ENCODE measurements at regions not wholly inside any gene's neighbourhood (a gene's known extent, or its start where the extent isn't known, plus 50 kb on each side); places are given as distances from the start of the nearest gene placed in this dataset.

DNA sequence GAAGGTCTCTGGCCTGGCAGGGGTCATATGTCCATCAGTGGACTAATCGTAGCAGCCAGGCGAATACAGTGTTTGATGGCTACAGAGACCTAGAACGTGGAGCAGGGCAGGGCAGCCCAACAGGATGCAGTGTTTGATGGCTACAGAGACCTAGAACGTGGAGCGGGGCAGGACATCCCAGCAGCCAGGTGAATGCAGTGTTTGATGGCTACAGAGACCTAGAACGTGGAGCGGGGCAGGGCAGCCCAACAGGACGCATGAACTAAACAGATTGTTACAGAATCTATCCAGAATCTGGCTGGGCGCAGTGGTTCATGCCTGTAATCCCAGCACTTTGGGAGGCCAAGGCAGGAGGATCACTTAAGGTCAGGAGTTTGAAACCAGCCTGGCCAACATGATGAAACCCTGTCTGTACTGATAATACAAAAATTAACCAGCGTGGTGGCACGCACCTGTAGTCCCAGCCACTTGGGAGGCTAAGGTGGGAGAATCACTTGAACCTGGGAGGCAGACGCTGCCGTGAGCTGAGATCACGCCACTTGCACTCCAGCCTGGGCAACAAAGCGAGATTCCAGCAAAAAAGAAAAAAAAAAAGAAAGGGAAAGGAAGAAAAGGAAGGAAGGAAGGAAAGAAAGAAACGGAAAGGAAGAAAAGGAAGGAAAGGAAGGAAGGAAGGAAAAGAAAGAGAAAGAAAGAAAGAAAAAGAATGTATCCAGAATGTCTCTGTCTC is 65.2 kb upstream of the RPH3AL start:
- Histone ChIP-seq H2BK120ac (ENCODE audit: low read depth, low read length, poor library complexity, severe bottlenecking) (no peak overlapping the region), H3K27ac (ENCODE audit: insufficient read length, low read depth, low read length) (no peak overlapping the region), H3K23me2 (ENCODE audit: insufficient read length, low read depth, low read length, poor library complexity, severe bottlenecking) (no peaks in the 10 kb centered on the region), H4K91ac (ENCODE audit: insufficient read length, low read depth, low read length) (no peak overlapping the region), H4K8ac (replicated peaks; ENCODE audit: insufficient read length, low read depth, low read length) (no peak overlapping the region), H2BK15ac (ENCODE audit: low read depth, low read length) (no peak overlapping the region), H2BK12ac (ENCODE audit: insufficient read length, low read depth, low read length) (no peak overlapping the region), H3K4ac (ENCODE audit: low read depth, low read length) (no peak overlapping the region), H3K4me2 (ENCODE audit: insufficient read depth, insufficient read length, low read length) (no peak overlapping the region), H4K20me1 (ENCODE audit: control insufficient read depth, insufficient read depth, insufficient read length) (peaks cover 2% of the 10 kb centered on the region), H2BK5ac (ENCODE audit: insufficient read length, low read length) (no peak overlapping the region), H2AFZ (ENCODE audit: low read length) (no peak overlapping the region), H2AK5ac (ENCODE audit: insufficient read length, low read length) (no peak overlapping the region), H3K27me3 (ENCODE audit: insufficient read depth, low read length) (no peaks in the 10 kb centered on the region), H3K9ac (ENCODE audit: extremely low read depth, insufficient read length, low read length) (no peak overlapping the region), H3K18ac (ENCODE audit: insufficient read length, low read depth, low read length) (no peak overlapping the region), H4K5ac (ENCODE audit: insufficient read length, low read depth, low read length) (no peak overlapping the region), H3K4me1 (ENCODE audit: insufficient read depth, low read length) (no peaks in the 10 kb centered on the region), H2BK20ac (ENCODE audit: low read depth, low read length, poor library complexity, severe bottlenecking) (no peak overlapping the region), H3K56ac (ENCODE audit: insufficient read length, low read depth, low read length) (no peak overlapping the region), H3K9me3 (ENCODE audit: control insufficient read depth, low read depth, low read length) (no peaks in the 10 kb centered on the region), H3K14ac (ENCODE audit: insufficient read depth, low read length) (no peak overlapping the region), H3K79me1 (ENCODE audit: insufficient read depth, low read depth, low read length, poor library complexity, severe bottlenecking) (no peaks in the 10 kb centered on the region), H3K79me2 (ENCODE audit: insufficient read depth, low read length) (no peaks in the 10 kb centered on the region), H3T11ph (ENCODE audit: low read length) (no peak overlapping the region), H3K23ac (ENCODE audit: insufficient read length, low read depth, low read length) (no peak overlapping the region)
- peaks cover 5% of the 10 kb centered on the region for H3K27me3 Mint-ChIP-seq (ENCODE audit: low read depth)
- H3K4me1 Mint-ChIP-seq: peaks cover 10 to 14% of the 10 kb centered on the region in 2 experiments
- no CpG with 5 or more reads among the region's 16 CpGs for WGBS (ENCODE audit: extremely low coverage, insufficient read length, low lambda C conversion rate)
- TF ChIP-seq, protein P1, sequence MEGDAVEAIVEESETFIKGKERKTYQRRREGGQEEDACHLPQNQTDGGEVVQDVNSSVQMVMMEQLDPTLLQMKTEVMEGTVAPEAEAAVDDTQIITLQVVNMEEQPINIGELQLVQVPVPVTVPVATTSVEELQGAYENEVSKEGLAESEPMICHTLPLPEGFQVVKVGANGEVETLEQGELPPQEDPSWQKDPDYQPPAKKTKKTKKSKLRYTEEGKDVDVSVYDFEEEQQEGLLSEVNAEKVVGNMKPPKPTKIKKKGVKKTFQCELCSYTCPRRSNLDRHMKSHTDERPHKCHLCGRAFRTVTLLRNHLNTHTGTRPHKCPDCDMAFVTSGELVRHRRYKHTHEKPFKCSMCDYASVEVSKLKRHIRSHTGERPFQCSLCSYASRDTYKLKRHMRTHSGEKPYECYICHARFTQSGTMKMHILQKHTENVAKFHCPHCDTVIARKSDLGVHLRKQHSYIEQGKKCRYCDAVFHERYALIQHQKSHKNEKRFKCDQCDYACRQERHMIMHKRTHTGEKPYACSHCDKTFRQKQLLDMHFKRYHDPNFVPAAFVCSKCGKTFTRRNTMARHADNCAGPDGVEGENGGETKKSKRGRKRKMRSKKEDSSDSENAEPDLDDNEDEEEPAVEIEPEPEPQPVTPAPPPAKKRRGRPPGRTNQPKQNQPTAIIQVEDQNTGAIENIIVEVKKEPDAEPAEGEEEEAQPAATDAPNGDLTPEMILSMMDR (conservative IDR thresholded peaks at IDR 0.05): no peak
- peaks cover 0 to 3% (median 0%) of the 10 kb centered on the region in 3 experiments; a peak in 4 of 7 replicates for H3K36me3 Mint-ChIP-seq (ENCODE audit: insufficient read depth in 1 of 3, low read depth in 3 of 3)
- H3K4me3 Mint-ChIP-seq: no peak overlapping the region
- no peak overlapping the region; a peak in 1 of 7 replicates for H3K27ac Mint-ChIP-seq
- no peaks in the 10 kb centered on the region; a peak in 2 of 5 replicates for H3K9me3 Mint-ChIP-seq
- DNase-seq: no peak

Measured in H9 (cell line).